H9 (cell line): ENCODE measurements at regions not wholly inside any gene's neighbourhood (a gene's known extent, or its start where the extent isn't known, plus 50 kb on each side); places are given as distances from the start of the nearest gene placed in this dataset.

ENCODE experiments used
- DNase-seq: peaks from one replicate; pipeline ENCODE4 v3.0.0-alpha.2; 2017
- H2AFZ ChIP-seq: one replicate; pipeline ENCODE4 v1.6.1; 2013; ENCODE audit warnings: mild to moderate bottlenecking, low read length, control low read depth, moderate library complexity
- H2AK5ac ChIP-seq: 2 replicates; pipeline ENCODE4 v1.6.1; 2013; ENCODE audit warnings: low read length, control low read depth, mixed read lengths; ENCODE audit not compliant: insufficient read length
- H2BK120ac ChIP-seq: one replicate; pipeline ENCODE4 v1.6.1; 2013; ENCODE audit warnings: low read depth, mild to moderate bottlenecking, low read length, control low read depth, inconsistent platforms; ENCODE audit not compliant: poor library complexity, severe bottlenecking
- H2BK12ac ChIP-seq: 2 replicates; pipeline ENCODE4 v1.6.1; 2013; ENCODE audit warnings: low read length, control low read depth, mixed read lengths, low read depth; ENCODE audit not compliant: insufficient read length
- H2BK15ac ChIP-seq: 2 replicates; pipeline ENCODE4 v1.6.1; 2013; ENCODE audit warnings: low read depth, low read length, control low read depth
- H2BK20ac ChIP-seq: one replicate; pipeline ENCODE4 v1.6.1; 2013; ENCODE audit warnings: low read depth, mild to moderate bottlenecking, low read length, control low read depth, inconsistent platforms; ENCODE audit not compliant: poor library complexity, severe bottlenecking
- H2BK5ac ChIP-seq: 2 replicates; pipeline ENCODE4 v1.6.1; 2013; ENCODE audit warnings: low read length, control low read depth, mixed read lengths; ENCODE audit not compliant: insufficient read length
- H3K14ac ChIP-seq: 2 replicates; pipeline ENCODE4 v1.6.1; 2013; ENCODE audit warnings: low read length, control low read depth; ENCODE audit not compliant: insufficient read depth
- H3K18ac ChIP-seq: 2 replicates; pipeline ENCODE4 v1.6.1; 2013; ENCODE audit warnings: low read depth, mild to moderate bottlenecking, mixed read lengths, low read length, control low read depth; ENCODE audit not compliant: insufficient read length
- H3K23ac ChIP-seq: 2 replicates; pipeline ENCODE4 v1.6.1; 2013; ENCODE audit warnings: low read length, control low read depth, mixed read lengths, low read depth; ENCODE audit not compliant: insufficient read length
- H3K23me2 ChIP-seq: 2 replicates; pipeline ENCODE4 v1.6.1; 2013; ENCODE audit warnings: low read depth, mild to moderate bottlenecking, mixed read lengths, low read length, control low read depth; ENCODE audit not compliant: insufficient read length, poor library complexity, severe bottlenecking
- H3K27ac ChIP-seq: 2 replicates; pipeline ENCODE4 v1.5.1; 2013; ENCODE audit warnings: low read length, control low read depth, mixed read lengths, low read depth; ENCODE audit not compliant: insufficient read length
- H3K27me3 ChIP-seq: 2 replicates; pipeline ENCODE4 v1.6.1; 2013; ENCODE audit warnings: low read length, control low read depth, inconsistent platforms; ENCODE audit not compliant: insufficient read depth
- H3K4ac ChIP-seq: 2 replicates; pipeline ENCODE4 v1.6.1; 2013; ENCODE audit warnings: low read depth, mild to moderate bottlenecking, control low read depth, inconsistent platforms, low read length, moderate library complexity
- H3K4me1 ChIP-seq: 2 replicates; pipeline ENCODE4 v1.6.1; 2013; ENCODE audit warnings: low read length, control low read depth, inconsistent platforms; ENCODE audit not compliant: insufficient read depth
- H3K4me2 ChIP-seq: 2 replicates; pipeline ENCODE4 v1.6.1; 2013; ENCODE audit warnings: low read length, control low read depth, mixed read lengths; ENCODE audit not compliant: insufficient read length, insufficient read depth
- H3K56ac ChIP-seq: 2 replicates; pipeline ENCODE4 v1.6.1; 2013; ENCODE audit warnings: low read depth, mild to moderate bottlenecking, mixed read lengths, low read length, control low read depth; ENCODE audit not compliant: insufficient read length
- H3K79me1 ChIP-seq: 2 replicates; pipeline ENCODE4 v1.6.1; 2013; ENCODE audit warnings: low read depth, mild to moderate bottlenecking, moderate library complexity, low read length, control low read depth, inconsistent platforms; ENCODE audit not compliant: insufficient read depth, poor library complexity, severe bottlenecking
- H3K79me2 ChIP-seq: 2 replicates; pipeline ENCODE4 v1.6.1; 2013; ENCODE audit warnings: low read length, control low read depth, inconsistent platforms; ENCODE audit not compliant: insufficient read depth
- H3K9ac ChIP-seq: 2 replicates; pipeline ENCODE4 v1.6.1; 2013; ENCODE audit warnings: low read length, control low read depth, mixed read lengths; ENCODE audit not compliant: insufficient read length; ENCODE audit errors: extremely low read depth
- H3K9me3 ChIP-seq: one replicate; pipeline ENCODE4 v1.6.1; 2013; ENCODE audit warnings: low read depth, low read length, inconsistent platforms; ENCODE audit not compliant: control insufficient read depth
- H3T11ph ChIP-seq: one replicate; pipeline ENCODE4 v1.6.1; 2013; ENCODE audit warnings: mild to moderate bottlenecking, low read length, control low read depth, inconsistent platforms
- H4K20me1 ChIP-seq: one replicate; pipeline ENCODE4 v1.6.1; 2013; ENCODE audit not compliant: control insufficient read depth, insufficient read length, insufficient read depth
- H4K5ac ChIP-seq: 2 replicates; pipeline ENCODE4 v1.6.1; 2013; ENCODE audit warnings: low read depth, mild to moderate bottlenecking, mixed read lengths, low read length, control low read depth; ENCODE audit not compliant: insufficient read length
- H4K8ac ChIP-seq: replicated peaks from 2 replicates; pipeline ENCODE4 v1.6.1; 2013; ENCODE audit warnings: low read length, control low read depth, mixed read lengths, low read depth; ENCODE audit not compliant: insufficient read length
- H4K91ac ChIP-seq: 2 replicates; pipeline ENCODE4 v1.6.1; 2013; ENCODE audit warnings: low read depth, mild to moderate bottlenecking, moderate library complexity, mixed read lengths, low read length, control low read depth; ENCODE audit not compliant: insufficient read length
- H3K27ac Mint-ChIP-seq, 3 experiments: 2 replicates in 2 of 3; 3 replicates in 1 of 3; pipeline ENCODE4 v1.8.0; 2020 to 2021; ENCODE audit warnings: mixed read lengths in 3 of 3, mild to moderate bottlenecking in 1 of 3, moderate library complexity in 1 of 3
- H3K27me3 Mint-ChIP-seq: 2 replicates; pipeline ENCODE4 v1.8.0; 2021; ENCODE audit warnings: low read depth, mild to moderate bottlenecking, moderate library complexity, mixed read lengths
- H3K36me3 Mint-ChIP-seq, 3 experiments: 2 replicates in 2 of 3; 3 replicates in 1 of 3; pipeline ENCODE4 v1.8.0; 2020 to 2021; ENCODE audit warnings: low read depth in 3 of 3, mixed read lengths in 3 of 3; ENCODE audit not compliant: insufficient read depth in 1 of 3
- H3K4me1 Mint-ChIP-seq, 2 experiments: 2 replicates each; pipeline ENCODE4 v1.8.0; 2020; ENCODE audit warnings: mixed read lengths in 2 of 2
- H3K4me3 Mint-ChIP-seq, 2 experiments: 2 replicates in 1 of 2; 3 replicates in 1 of 2; pipeline ENCODE4 v1.8.0; 2020 to 2021; ENCODE audit warnings: mild to moderate bottlenecking in 2 of 2, mixed read lengths in 2 of 2, moderate library complexity in 1 of 2
- H3K9me3 Mint-ChIP-seq, 2 experiments: 2 replicates in 1 of 2; 3 replicates in 1 of 2; pipeline ENCODE4 v1.8.0; 2020; ENCODE audit warnings: mild to moderate bottlenecking in 2 of 2, mixed read lengths in 2 of 2, moderate library complexity in 1 of 2
- WGBS: extraction: QIAGEN DNeasy Blood & Tissue Kit; methylation state at CpG from one replicate; pipeline ENCODE4 v1.1.7; 2013; ENCODE audit warnings: missing lambda C conversion rate, low lambda C conversion rate, mixed read lengths; ENCODE audit not compliant: insufficient read length; ENCODE audit errors: extremely low coverage; 5-methylcytosine and 5-hydroxymethylcytosine counted together
- TF ChIP-seq, protein P1 (sequence below): fragments of 200-600 bp; sonication (generic); conservative IDR thresholded peaks from 3 replicates; pipeline ENCODE4 v1.8.0; 2021; ENCODE audit warnings: antibody characterized with exemption, mild to moderate bottlenecking

DNA sequence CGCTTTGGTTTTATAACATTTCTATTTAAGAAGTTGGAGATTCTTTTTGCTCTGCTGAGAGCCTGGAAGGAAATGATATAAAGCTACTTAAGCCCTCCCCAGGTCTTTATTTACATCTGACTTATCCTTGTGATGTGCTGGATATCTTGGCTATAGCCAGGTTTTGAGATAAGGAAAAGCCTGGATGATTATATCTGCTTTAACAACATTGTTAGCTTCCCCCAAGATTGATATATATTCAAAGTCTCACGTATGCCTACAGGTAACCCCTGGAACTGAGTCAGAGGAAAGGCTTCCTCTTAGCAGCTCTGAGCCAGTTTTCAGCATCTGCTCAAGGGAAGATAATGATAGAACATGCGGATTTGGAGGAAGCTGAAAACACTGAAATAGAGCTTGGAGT lies 61.5 kb upstream of the CRBN start:
- Mint-ChIP-seq H3K9me3 (peaks cover 0 to 2% of the 10 kb centered on the region in 2 experiments; a peak in 4 of 5 replicates), H3K4me1 (no peaks in the 10 kb centered on the region), H3K27me3 (peaks cover 5% of the 10 kb centered on the region; the same call in 1 of the 2 replicates), H3K4me3 (no peak overlapping the region), H3K36me3 (no peaks in the 10 kb centered on the region), H3K27ac (no peak overlapping the region)
- no peaks in the 10 kb centered on the region for H3K79me1 ChIP-seq
- no peaks in the 10 kb centered on the region for H3K9me3 ChIP-seq
- H2BK5ac ChIP-seq: no peak overlapping the region
- no peak for DNase-seq
- no peak overlapping the region for H4K8ac ChIP-seq
- no peak overlapping the region for H4K91ac ChIP-seq
- no peak overlapping the region for H3T11ph ChIP-seq
- H3K27ac ChIP-seq: no peak overlapping the region
- H4K20me1 ChIP-seq: no peaks in the 10 kb centered on the region
- H3K56ac ChIP-seq: no peak overlapping the region
- H3K79me2 ChIP-seq: no peaks in the 10 kb centered on the region
- no CpG with 5 or more reads among the region's 3 CpGs for WGBS
- H3K14ac ChIP-seq: no peak overlapping the region
- TF ChIP-seq, protein P1, sequence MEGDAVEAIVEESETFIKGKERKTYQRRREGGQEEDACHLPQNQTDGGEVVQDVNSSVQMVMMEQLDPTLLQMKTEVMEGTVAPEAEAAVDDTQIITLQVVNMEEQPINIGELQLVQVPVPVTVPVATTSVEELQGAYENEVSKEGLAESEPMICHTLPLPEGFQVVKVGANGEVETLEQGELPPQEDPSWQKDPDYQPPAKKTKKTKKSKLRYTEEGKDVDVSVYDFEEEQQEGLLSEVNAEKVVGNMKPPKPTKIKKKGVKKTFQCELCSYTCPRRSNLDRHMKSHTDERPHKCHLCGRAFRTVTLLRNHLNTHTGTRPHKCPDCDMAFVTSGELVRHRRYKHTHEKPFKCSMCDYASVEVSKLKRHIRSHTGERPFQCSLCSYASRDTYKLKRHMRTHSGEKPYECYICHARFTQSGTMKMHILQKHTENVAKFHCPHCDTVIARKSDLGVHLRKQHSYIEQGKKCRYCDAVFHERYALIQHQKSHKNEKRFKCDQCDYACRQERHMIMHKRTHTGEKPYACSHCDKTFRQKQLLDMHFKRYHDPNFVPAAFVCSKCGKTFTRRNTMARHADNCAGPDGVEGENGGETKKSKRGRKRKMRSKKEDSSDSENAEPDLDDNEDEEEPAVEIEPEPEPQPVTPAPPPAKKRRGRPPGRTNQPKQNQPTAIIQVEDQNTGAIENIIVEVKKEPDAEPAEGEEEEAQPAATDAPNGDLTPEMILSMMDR: no peak
- H3K23ac ChIP-seq: no peak overlapping the region
- H2BK120ac ChIP-seq: no peak overlapping the region
- H4K5ac ChIP-seq: no peak overlapping the region
- H2BK12ac ChIP-seq: no peak overlapping the region
- H3K4me2 ChIP-seq: no peak overlapping the region
- H2BK20ac ChIP-seq: no peak overlapping the region
- no peaks in the 10 kb centered on the region for H3K4me1 ChIP-seq
- no peaks in the 10 kb centered on the region for H3K23me2 ChIP-seq
- no peak overlapping the region for H3K4ac ChIP-seq
- no peak overlapping the region for H2BK15ac ChIP-seq
- no peak overlapping the region for H2AFZ ChIP-seq
- H3K18ac ChIP-seq: no peak overlapping the region
- no peak overlapping the region for H3K9ac ChIP-seq
- H3K27me3 ChIP-seq: no peaks in the 10 kb centered on the region
- no peak overlapping the region for H2AK5ac ChIP-seq
